ENCODE measurements at regions not wholly inside any gene's neighbourhood (a gene's known extent, or its start where the extent isn't known, plus 50 kb on each side); places are given as distances from the start of the nearest gene placed in this dataset.

- TF ChIP-seq ZBTB20 (tag by site-specific recombination; IDR thresholded peaks at IDR 0.05) (no peak), ZNF214 (tag by site-specific recombination; IDR thresholded peaks at IDR 0.05; ENCODE audit: borderline replicate concordance) (no peak), ZNF660 (tag by site-specific recombination; IDR thresholded peaks at IDR 0.05) (no peak), ZNF404 (tag by site-specific recombination; IDR thresholded peaks at IDR 0.05) (no peak)
These were observed 110.8 kb upstream of the SHOX start (continued) for GRCh38 chrX:519741-520140.

DNA sequence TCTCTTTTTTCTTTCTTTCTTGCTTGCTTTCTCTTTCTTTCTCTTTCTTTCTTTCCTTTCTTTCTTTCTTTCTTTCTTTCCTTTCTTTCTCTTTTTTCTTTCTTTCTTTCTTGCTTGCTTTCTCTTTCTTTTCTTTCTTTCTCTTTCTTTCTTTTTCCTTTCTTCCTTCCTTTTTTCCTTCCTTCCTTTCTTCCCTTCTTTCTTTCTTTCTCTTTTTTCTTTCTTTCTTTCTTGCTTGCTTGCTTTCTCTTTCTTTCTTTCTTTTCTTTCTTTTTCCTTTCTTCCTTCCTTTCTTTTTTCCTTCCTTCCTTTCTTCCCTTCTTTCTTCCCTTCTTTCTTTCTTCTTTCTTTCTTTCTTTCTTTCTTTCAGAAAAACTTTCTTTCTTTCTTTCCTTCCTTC lies 108.1 kb upstream of the SHOX start:
- TF ChIP-seq ZNF292 (tag by site-specific recombination; IDR thresholded peaks at IDR 0.05; ENCODE audit: borderline replicate concordance, low read depth), result no peak
- TF ChIP-seq ZNF362 (tag by site-specific recombination; IDR thresholded peaks at IDR 0.05), result no peak
- TF ChIP-seq ZNF366 (tag by site-specific recombination; conservative IDR thresholded peaks at IDR 0.05), result 0 out of 2 replicates have a peak, but pooled peaks have one; percentile 17
- no peak for TF ChIP-seq ZNF140 (tag by site-specific recombination; IDR thresholded peaks at IDR 0.05)
- peak; percentile 80 for TF ChIP-seq PRDM1 (tag by site-specific recombination; IDR thresholded peaks at IDR 0.05)
- Histone ChIP-seq H3K27ac (ENCODE audit: extremely low read depth, low read depth, low read length) (no peak overlapping the region), H3K4me1 (ENCODE audit: control insufficient read depth, insufficient read depth, low read length) (no peaks in the 10 kb centered on the region), H3K4me3 (ENCODE audit: low read depth, low read length) (no peak overlapping the region), H3K9me3 (ENCODE audit: control insufficient read depth, insufficient read depth, low read depth, low read length) (no peaks in the 10 kb centered on the region), H3K36me3 (ENCODE audit: control insufficient read depth in 2 of 2, insufficient read depth in 1 of 2, low read length in 2 of 2) (no peaks in the 10 kb centered on the region)
- POLR2A ChIA-PET, result no interaction called here
- CTCF ChIA-PET, result no interaction called here

GRCh38 chrX:525134-525533 lies 105.5 kb upstream of the SHOX start:
- Histone ChIP-seq H3K4me1 (ENCODE audit: control insufficient read depth, insufficient read depth, low read length) (no peaks in the 10 kb centered on the region), H3K9me3 (ENCODE audit: control insufficient read depth, insufficient read depth, low read depth, low read length) (no peaks in the 10 kb centered on the region), H3K36me3 (ENCODE audit: control insufficient read depth in 2 of 2, insufficient read depth in 1 of 2, low read length in 2 of 2) (no peaks in the 10 kb centered on the region), H3K4me3 (ENCODE audit: low read depth, low read length) (no peak overlapping the region), H3K27ac (ENCODE audit: extremely low read depth, low read depth, low read length) (no peak overlapping the region)
- TF ChIP-seq ZNF211 (tag by site-specific recombination; IDR thresholded peaks at IDR 0.05; ENCODE audit: low read depth), result no peak
- TF ChIP-seq, protein P1, sequence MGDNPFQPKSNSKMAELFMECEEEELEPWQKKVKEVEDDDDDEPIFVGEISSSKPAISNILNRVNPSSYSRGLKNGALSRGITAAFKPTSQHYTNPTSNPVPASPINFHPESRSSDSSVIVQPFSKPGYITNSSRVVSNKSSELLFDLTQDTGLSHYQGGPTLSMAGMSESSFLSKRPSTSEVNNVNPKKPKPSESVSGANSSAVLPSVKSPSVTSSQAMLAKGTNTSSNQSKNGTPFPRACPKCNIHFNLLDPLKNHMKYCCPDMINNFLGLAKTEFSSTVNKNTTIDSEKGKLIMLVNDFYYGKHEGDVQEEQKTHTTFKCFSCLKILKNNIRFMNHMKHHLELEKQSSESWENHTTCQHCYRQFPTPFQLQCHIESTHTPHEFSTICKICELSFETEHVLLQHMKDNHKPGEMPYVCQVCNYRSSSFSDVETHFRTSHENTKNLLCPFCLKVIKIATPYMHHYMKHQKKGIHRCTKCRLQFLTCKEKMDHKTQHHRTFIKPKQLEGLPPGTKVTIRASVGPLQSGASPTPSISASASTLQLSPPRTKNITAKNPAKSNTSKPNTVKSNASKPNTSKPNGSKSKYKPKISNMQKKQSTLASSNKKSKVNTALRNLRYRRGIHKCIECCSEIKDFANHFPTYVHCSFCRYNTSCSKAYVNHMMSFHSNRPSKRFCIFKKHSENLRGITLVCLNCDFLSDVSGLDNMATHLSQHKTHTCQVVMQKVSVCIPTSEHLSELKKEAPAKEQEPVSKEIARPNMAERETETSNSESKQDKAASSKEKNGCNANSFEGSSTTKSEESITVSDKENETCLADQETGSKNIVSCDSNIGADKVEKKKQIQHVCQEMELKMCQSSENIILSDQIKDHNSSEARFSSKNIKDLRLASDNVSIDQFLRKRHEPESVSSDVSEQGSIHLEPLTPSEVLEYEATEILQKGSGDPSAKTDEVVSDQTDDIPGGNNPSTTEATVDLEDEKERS (tag by site-specific recombination; IDR thresholded peaks at IDR 0.05), result peak; percentile 95; the same call in 1 of the 2 replicates
- peak; percentile 100 for TF ChIP-seq ZNF146 (tag by site-specific recombination; IDR thresholded peaks at IDR 0.05)
- TF ChIP-seq, protein P2, sequence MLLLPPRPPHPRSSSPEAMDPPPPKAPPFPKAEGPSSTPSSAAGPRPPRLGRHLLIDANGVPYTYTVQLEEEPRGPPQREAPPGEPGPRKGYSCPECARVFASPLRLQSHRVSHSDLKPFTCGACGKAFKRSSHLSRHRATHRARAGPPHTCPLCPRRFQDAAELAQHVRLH (tag by site-specific recombination; IDR thresholded peaks at IDR 0.05), result peak; percentile 69
- ChIA-PET POLR2A (no interaction called here), CTCF (no interaction called here)

- peak; percentile 42; the same call in 1 of the 2 replicates for TF ChIP-seq ZNF366 (tag by site-specific recombination; conservative IDR thresholded peaks at IDR 0.05)
- TF ChIP-seq SP3 (tag by site-specific recombination; IDR thresholded peaks at IDR 0.05), result no peak
- no peak for TF ChIP-seq ZBTB8A (tag by site-specific recombination; IDR thresholded peaks at IDR 0.05)
- peak; percentile 74 for TF ChIP-seq TCF7L2 (IDR thresholded peaks at IDR 0.05; ENCODE audit: borderline replicate concordance, low read depth, low read length)
- TF ChIP-seq WT1 (tag by site-specific recombination; IDR thresholded peaks at IDR 0.05), result no peak
- TF ChIP-seq ZNF76 (tag by site-specific recombination; IDR thresholded peaks at IDR 0.05; ENCODE audit: borderline replicate concordance, low read depth), result no peak
- no peak for TF ChIP-seq BCL11B (tag by site-specific recombination; IDR thresholded peaks at IDR 0.05; ENCODE audit: low read depth)
- TF ChIP-seq ZNF560 (tag by site-specific recombination; IDR thresholded peaks at IDR 0.05; ENCODE audit: borderline replicate concordance), result no peak
- peak; percentile 54; the same call in 1 of the 2 replicates for TF ChIP-seq MEIS1 (CRISPR knock-in tag; IDR thresholded peaks at IDR 0.05; ENCODE audit: borderline replicate concordance)
- ChIA-PET CTCF (no interaction called here), POLR2A (no interaction called here)
- Histone ChIP-seq H3K4me3 (ENCODE audit: low read depth, low read length) (no peak overlapping the region), H3K9me3 (ENCODE audit: control insufficient read depth, insufficient read depth, low read depth, low read length) (no peaks in the 10 kb centered on the region), H3K27ac (ENCODE audit: extremely low read depth, low read depth, low read length) (no peak overlapping the region), H3K4me1 (ENCODE audit: control insufficient read depth, insufficient read depth, low read length) (no peaks in the 10 kb centered on the region), H3K36me3 (ENCODE audit: control insufficient read depth in 2 of 2, insufficient read depth in 1 of 2, low read length in 2 of 2) (no peaks in the 10 kb centered on the region)
These were observed 104.0 kb upstream of the SHOX start for GRCh38 chrX:526295-527224.

Measured in HEK293 (cell line).